Neuronal stem cell (in vitro differentiated cells): ENCODE measurements at regions not wholly inside any gene's neighbourhood (a gene's known extent, or its start where the extent isn't known, plus 50 kb on each side); places are given as distances from the start of the nearest gene placed in this dataset.
"Not testable (repeated sequence)": the region's sequence is repeated elsewhere in the genome, so short reads cannot be mapped to it uniquely, and the experiment has no call there.

Source experiments
- DNase-seq: peaks from one replicate; pipeline ENCODE4 v3.0.0-alpha.2; 2013; ENCODE audit warnings: low spot score
- H2AFZ ChIP-seq: one replicate; pipeline ENCODE4 v1.6.1; 2013; ENCODE audit warnings: mild to moderate bottlenecking, low read length, inconsistent platforms
- H2AK5ac ChIP-seq: 2 replicates; pipeline ENCODE4 v1.6.1; 2013; ENCODE audit warnings: low read depth, mild to moderate bottlenecking, inconsistent platforms, low read length, moderate library complexity, mixed read lengths
- H2BK120ac ChIP-seq: 2 replicates; pipeline ENCODE4 v1.6.1; 2013; ENCODE audit warnings: low read depth, mild to moderate bottlenecking, inconsistent platforms, low read length, moderate library complexity, mixed read lengths
- H2BK12ac ChIP-seq: one replicate; pipeline ENCODE4 v1.6.1; 2013; ENCODE audit warnings: low read length, inconsistent platforms
- H2BK15ac ChIP-seq: 2 replicates; pipeline ENCODE4 v1.6.1; 2013; ENCODE audit warnings: mild to moderate bottlenecking, low read length, inconsistent platforms, mixed read lengths
- H2BK5ac ChIP-seq: one replicate; pipeline ENCODE4 v1.6.1; 2013; ENCODE audit warnings: inconsistent platforms, mild to moderate bottlenecking, low read length, moderate library complexity
- H3K14ac ChIP-seq: one replicate; pipeline ENCODE4 v1.6.1; 2013; ENCODE audit warnings: low read length, inconsistent platforms
- H3K18ac ChIP-seq: 2 replicates; pipeline ENCODE4 v1.6.1; 2013; ENCODE audit warnings: low read length, inconsistent platforms
- H3K23ac ChIP-seq: 2 replicates; pipeline ENCODE4 v1.6.1; 2013; ENCODE audit warnings: low read depth, mild to moderate bottlenecking, mixed read lengths, low read length, inconsistent platforms; ENCODE audit not compliant: poor library complexity
- H3K27ac ChIP-seq: replicated peaks from 3 replicates; pipeline ENCODE4 v1.5.1; 2013; ENCODE audit warnings: low read length, inconsistent platforms
- H3K27me3 ChIP-seq, 3 experiments: 2 replicates each; pipeline ENCODE4 v1.6.1; 2013; ENCODE audit warnings: low read length in 3 of 3, mild to moderate bottlenecking in 2 of 3, inconsistent platforms in 1 of 3, low read depth in 1 of 3, mixed read lengths in 1 of 3, moderate library complexity in 1 of 3; ENCODE audit not compliant: control insufficient read depth in 3 of 3, insufficient read depth in 3 of 3
- H3K36me3 ChIP-seq, 2 donors: replicated peaks in 1 of 2; 2 replicates each; pipeline ENCODE4 v1.6.1; 2013; ENCODE audit warnings: low read length in 2 of 2; ENCODE audit not compliant: control insufficient read depth in 2 of 2, insufficient read depth in 2 of 2
- H3K4ac ChIP-seq: 2 replicates; pipeline ENCODE4 v1.6.1; 2013; ENCODE audit warnings: inconsistent platforms, mild to moderate bottlenecking, low read length, moderate library complexity
- H3K4me1 ChIP-seq, 2 donors: 1 replicate in 1 of 2; 2 replicates in 1 of 2; pipeline ENCODE4 v1.6.1; 2013; ENCODE audit warnings: low read length in 2 of 2, low read depth in 1 of 2; ENCODE audit not compliant: control insufficient read depth in 2 of 2, insufficient read depth in 1 of 2
- H3K4me2 ChIP-seq: one replicate; pipeline ENCODE4 v1.6.1; 2013; ENCODE audit warnings: mild to moderate bottlenecking, low read length, inconsistent platforms; ENCODE audit not compliant: insufficient read depth, poor library complexity, severe bottlenecking
- H3K4me3 ChIP-seq, 2 donors: 2 replicates each; pipeline ENCODE4 v1.5.1; 2013; ENCODE audit warnings: low read length in 2 of 2, mild to moderate bottlenecking in 2 of 2, inconsistent platforms in 1 of 2, moderate library complexity in 1 of 2
- H3K79me1 ChIP-seq: one replicate; pipeline ENCODE4 v1.6.1; 2013; ENCODE audit warnings: low read depth, mild to moderate bottlenecking, inconsistent platforms, low read length, moderate library complexity
- H3K9ac ChIP-seq: one replicate; pipeline ENCODE4 v1.6.1; 2013; ENCODE audit warnings: mild to moderate bottlenecking, low read depth, low read length, inconsistent platforms; ENCODE audit not compliant: poor library complexity
- H3K9me3 ChIP-seq, 2 donors: replicated peaks in 1 of 2; 2 replicates each; pipeline versions ENCODE3 to v1.6.1; 2013; ENCODE audit warnings: low read length in 2 of 2, mild to moderate bottlenecking in 2 of 2, inconsistent platforms in 1 of 2, low read depth in 1 of 2, mixed read lengths in 1 of 2, moderate library complexity in 1 of 2; ENCODE audit not compliant: control insufficient read depth in 2 of 2, insufficient read depth in 1 of 2
- H4K8ac ChIP-seq: one replicate; pipeline ENCODE4 v1.6.1; 2013; ENCODE audit warnings: low read depth, mild to moderate bottlenecking, inconsistent platforms, low read length, moderate library complexity
- H4K91ac ChIP-seq: one replicate; pipeline ENCODE4 v1.6.1; 2013; ENCODE audit warnings: low read length, low read depth, mild to moderate bottlenecking, inconsistent platforms; ENCODE audit not compliant: poor library complexity
- WGBS, 2 donors: extraction: QIAGEN DNeasy Blood & Tissue Kit; methylation state at CpG; one replicate each; pipeline ENCODE4 v1.1.7; 2013; ENCODE audit warnings: missing lambda C conversion rate in 2 of 2, mixed read lengths in 1 of 2; ENCODE audit not compliant: insufficient read length in 2 of 2, insufficient replicate concordance in 1 of 2; ENCODE audit errors: extremely low coverage in 2 of 2; 5-methylcytosine and 5-hydroxymethylcytosine counted together

GRCh38 chr6:11443125-11443524 is 94.4 kb upstream of the TMEM170B start:
- no CpG with 5 or more reads among the region's 1 CpG for WGBS, 2 donors
- not testable (repeated sequence) for H3K14ac ChIP-seq, H3K9ac ChIP-seq, H3K27me3 ChIP-seq, H3K4me3 ChIP-seq, H3K36me3 ChIP-seq, H2BK12ac ChIP-seq, H2AFZ ChIP-seq, H2BK120ac ChIP-seq, H4K91ac ChIP-seq, H3K4me2 ChIP-seq, H3K4ac ChIP-seq, H4K8ac ChIP-seq, H2BK5ac ChIP-seq, H3K9me3 ChIP-seq, H3K18ac ChIP-seq, H2BK15ac ChIP-seq, H2AK5ac ChIP-seq, H3K79me1 ChIP-seq, H3K4me1 ChIP-seq, H3K27ac ChIP-seq, DNase-seq, H3K23ac ChIP-seq

DNA sequence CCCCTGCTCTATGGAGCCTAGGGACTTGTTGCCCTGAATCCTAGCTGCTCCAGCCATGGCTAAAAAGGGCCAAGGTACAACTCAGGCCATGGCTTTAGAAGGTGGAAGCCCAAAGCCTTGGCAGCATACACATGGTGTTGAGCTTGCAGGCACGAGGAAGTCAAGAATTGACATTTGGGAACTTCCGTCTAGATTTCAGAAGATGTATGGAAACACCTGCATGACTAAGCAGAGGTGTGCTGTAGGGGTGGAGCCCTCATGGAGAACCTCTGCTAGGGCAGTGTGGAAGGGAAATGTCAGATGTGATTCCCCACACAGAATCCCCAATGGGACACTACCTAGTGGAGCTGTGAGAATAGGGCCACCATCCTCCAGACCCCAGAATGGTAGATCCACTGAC is 95.1 kb upstream of the TMEM170B start:
- no peak overlapping the region for H3K4me2 ChIP-seq

DNA sequence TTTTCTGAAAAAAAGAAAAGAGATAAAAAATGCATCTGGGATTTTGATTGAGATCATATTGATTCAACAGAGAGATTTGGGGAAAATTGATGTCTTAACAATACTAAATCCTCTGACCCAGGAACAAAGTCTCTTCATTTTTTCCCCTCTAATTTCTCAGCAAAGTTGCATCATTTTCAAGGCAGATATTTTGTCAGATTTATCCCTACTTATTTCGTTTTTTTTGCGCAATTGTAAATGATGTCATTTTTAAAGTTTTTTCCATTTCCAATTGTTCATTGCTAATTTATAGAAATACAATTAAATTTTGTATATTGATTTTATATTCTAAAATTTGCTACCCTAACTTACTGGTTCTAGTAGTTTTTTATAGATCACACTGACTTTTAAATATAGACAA is 97.7 kb upstream of the TMEM170B start:
- Histone ChIP-seq H3K23ac (no peak overlapping the region), H3K9ac (no peak overlapping the region), H3K4me2 (no peak overlapping the region), H2BK5ac (no peak overlapping the region), H3K27me3 (no peaks in the 10 kb centered on the region), H2BK15ac (no peak overlapping the region), H3K27ac (no peak overlapping the region), H2AK5ac (no peak overlapping the region), H3K36me3 (no peaks in the 10 kb centered on the region), H4K8ac (no peak overlapping the region), H3K9me3 (no peaks in the 10 kb centered on the region), H2BK120ac (no peak overlapping the region), H2BK12ac (no peak overlapping the region), H3K18ac (no peak overlapping the region), H3K14ac (no peak overlapping the region), H3K4me1 (peaks cover 0 to under 1% of the 10 kb centered on the region in 2 donors), H3K4me3 (no peak overlapping the region), H3K4ac (no peak overlapping the region), H4K91ac (no peak overlapping the region), H3K79me1 (no peaks in the 10 kb centered on the region), H2AFZ (no peak overlapping the region)
- WGBS, 2 donors: no CpG with 5 or more reads among the region's 2 CpGs
- no peak for DNase-seq

More for the DNA sequence above, 95.1 kb upstream of the TMEM170B start:
- no peak overlapping the region for H2AK5ac ChIP-seq
- H3K27ac ChIP-seq: no peak overlapping the region
- no peaks in the 10 kb centered on the region for H3K36me3 ChIP-seq
- H3K4ac ChIP-seq: no peak overlapping the region
- H3K9ac ChIP-seq: no peak overlapping the region
- no peak overlapping the region for H2BK5ac ChIP-seq
- WGBS, 2 donors: no CpG with 5 or more reads among the region's 2 CpGs
- no peaks in the 10 kb centered on the region for H3K27me3 ChIP-seq
- H2BK15ac ChIP-seq: no peak overlapping the region
- no peak overlapping the region for H2BK12ac ChIP-seq
- H4K8ac ChIP-seq: no peak overlapping the region
- H4K91ac ChIP-seq: no peak overlapping the region
- H3K4me3 ChIP-seq: no peak overlapping the region
- no peak overlapping the region for H2BK120ac ChIP-seq
- no peak overlapping the region for H2AFZ ChIP-seq
- DNase-seq: no peak
- no peaks in the 10 kb centered on the region for H3K79me1 ChIP-seq
- no peak overlapping the region for H3K18ac ChIP-seq
- H3K14ac ChIP-seq: no peak overlapping the region
- no peaks in the 10 kb centered on the region for H3K4me1 ChIP-seq
- H3K23ac ChIP-seq: no peak overlapping the region
- no peaks in the 10 kb centered on the region for H3K9me3 ChIP-seq

GRCh38 chr6:11439017-11439420 is 98.5 kb upstream of the TMEM170B start:
- no peaks in the 10 kb centered on the region for H3K9me3 ChIP-seq
- no peak overlapping the region for H3K4me3 ChIP-seq
- H3K36me3 ChIP-seq: no peaks in the 10 kb centered on the region
- no peak overlapping the region for H3K27ac ChIP-seq
- no peak overlapping the region for H2BK12ac ChIP-seq
- no peak overlapping the region for H3K23ac ChIP-seq
- peaks cover 0 to 3% of the 10 kb centered on the region in 2 donors for H3K4me1 ChIP-seq
- H3K14ac ChIP-seq: no peak overlapping the region
- H3K4ac ChIP-seq: no peak overlapping the region
- H2BK5ac ChIP-seq: no peak overlapping the region
- no CpG with 5 or more reads among the region's 2 CpGs for WGBS, 2 donors
- H2BK15ac ChIP-seq: no peak overlapping the region
- H3K27me3 ChIP-seq: no peaks in the 10 kb centered on the region
- no peak overlapping the region for H4K8ac ChIP-seq
- no peak overlapping the region for H4K91ac ChIP-seq
- H3K79me1 ChIP-seq: no peaks in the 10 kb centered on the region
- no peak overlapping the region for H3K9ac ChIP-seq
- DNase-seq: no peak
- H2AFZ ChIP-seq: no peak overlapping the region
- H3K4me2 ChIP-seq: no peak overlapping the region
- H3K18ac ChIP-seq: no peak overlapping the region
- H2AK5ac ChIP-seq: no peak overlapping the region
- H2BK120ac ChIP-seq: no peak overlapping the region
